ENCODE measurements at regions not wholly inside any gene's neighbourhood (a gene's known extent, or its start where the extent isn't known, plus 50 kb on each side); places are given as distances from the start of the nearest gene placed in this dataset.

GRCh38 chr15:62783303-62783957, 259.1 kb upstream of the TPM1 start:
- ChIA-PET CTCF (interaction anchor here (1.8 kb wide), 1 partner anchor 65 kb away, joined by 8 read pairs; no protein-coding TSS in a partner anchor), POLR2A (interaction anchor here (0.6 kb wide), 1 partner anchor 105 kb away, joined by 3 read pairs; no protein-coding TSS in a partner anchor)
- Mint-ChIP-seq H3K4me3 (no peak overlapping the region), H3K27me3 (ENCODE audit: low read depth) (no peaks in the 10 kb centered on the region), H3K27ac (no peak overlapping the region), H3K4me1 (peaks cover 3% of the 10 kb centered on the region), H3K9me3 (no peaks in the 10 kb centered on the region), H3K36me3 (peaks cover 5% of the 10 kb centered on the region; the same call in 1 of the 2 replicates)
- DNase-seq (ENCODE audit: low spot score) (no peak), ATAC-seq (no peak)
- TF ChIP-seq SOX15 (CRISPR knock-in tag; IDR thresholded peaks at IDR 0.05), result no peak
- no peak for TF ChIP-seq FOXJ3 (CRISPR knock-in tag; IDR thresholded peaks at IDR 0.05; ENCODE audit: borderline replicate concordance)

GRCh38 chr15:62785881-62786828, 256.4 kb upstream of the TPM1 start:
- no peaks in the 10 kb centered on the region for H3K27me3 Mint-ChIP-seq (ENCODE audit: low read depth)
- POLR2A ChIA-PET, result interaction anchor here (0.7 kb wide), 1 partner anchor 262 kb away, joined by 3 read pairs; no protein-coding TSS in a partner anchor
- no peaks in the 10 kb centered on the region for H3K9me3 Mint-ChIP-seq
- H3K27ac Mint-ChIP-seq, result no peak overlapping the region
- TF ChIP-seq NFYB (CRISPR knock-in tag; conservative IDR thresholded peaks at IDR 0.05; ENCODE audit: low read depth), result no peak
- TF ChIP-seq ATF2 (CRISPR knock-in tag; IDR thresholded peaks at IDR 0.05; ENCODE audit: borderline replicate concordance, low read depth), result no peak
- TF ChIP-seq ZNF232 (CRISPR knock-in tag; IDR thresholded peaks at IDR 0.05), result no peak
- TF ChIP-seq CREB1 (CRISPR knock-in tag; IDR thresholded peaks at IDR 0.05), result no peak
- no peak for TF ChIP-seq CTCF (IDR thresholded peaks at IDR 0.05)
- no peak for TF ChIP-seq ERG (CRISPR knock-in tag; IDR thresholded peaks at IDR 0.05)
- no peak for TF ChIP-seq ZMAT4 (CRISPR knock-in tag; IDR thresholded peaks at IDR 0.05)
- no peak for TF ChIP-seq ZNF532 (CRISPR knock-in tag; IDR thresholded peaks at IDR 0.05; ENCODE audit: borderline replicate concordance)
- TF ChIP-seq JAZF1 (CRISPR knock-in tag; IDR thresholded peaks at IDR 0.05), result no peak
- no peak for TF ChIP-seq HMGA2 (CRISPR knock-in tag; IDR thresholded peaks at IDR 0.05)
- CTCF ChIA-PET, result interaction anchor here (1.0 to 1.3 kb wide), 2 partner anchors 44 to 116 kb away, joined by 3 to 4 read pairs; no protein-coding TSS in a partner anchor
- H3K36me3 Mint-ChIP-seq, result no peaks in the 10 kb centered on the region
- H3K4me3 Mint-ChIP-seq, result no peak overlapping the region
- ATAC-seq, result no peak
- peaks cover 3% of the 10 kb centered on the region for H3K4me1 Mint-ChIP-seq
- DNase-seq (ENCODE audit: low spot score), result no peak
